GM12865 (cell line): ENCODE measurements at regions not wholly inside any gene's neighbourhood (a gene's known extent, or its start where the extent isn't known, plus 50 kb on each side); places are given as distances from the start of the nearest gene placed in this dataset.

Source experiments
- DNase-seq: peaks from one replicate; pipeline ENCODE4 v3.0.0; 2010; ENCODE audit warnings: low read depth
- H3K4me3 ChIP-seq: 2 replicates; pipeline ENCODE4 v1.5.1; 2011; ENCODE audit warnings: mild to moderate bottlenecking, low read depth, low read length, control low read depth
- CTCF ChIP-seq: IDR thresholded peaks from 2 replicates; pipeline ENCODE4 v1.5.1; 2011; ENCODE audit warnings: low read length, control low read depth, low read depth, inconsistent platforms; ENCODE audit not compliant: insufficient read depth; ENCODE audit errors: missing control alignments

GRCh38 chr14:37650356-37651037 is 55.1 kb downstream of the TTC6 start:
- no peak for DNase-seq
- TF ChIP-seq CTCF: no peak
- no peak overlapping the region for H3K4me3 ChIP-seq

- no peak for DNase-seq
- no peak overlapping the region for H3K4me3 ChIP-seq
- TF ChIP-seq CTCF: no peak
These were observed 56.6 kb downstream of the TTC6 start for GRCh38 chr14:37652042-37652441.

GRCh38 chr14:37655418-37655817 is 60.0 kb downstream of the TTC6 start:
- DNase-seq: no peak
- no peak overlapping the region for H3K4me3 ChIP-seq
- no peak for TF ChIP-seq CTCF

GRCh38 chr14:37658156-37658555 is 62.7 kb downstream of the TTC6 start:
- H3K4me3 ChIP-seq: no peak overlapping the region
- no peak for DNase-seq

GRCh38 chr14:37663498-37663897 is 68.1 kb downstream of the TTC6 start:
- no peak overlapping the region for H3K4me3 ChIP-seq
- no peak for DNase-seq
- no peak for TF ChIP-seq CTCF

More at GRCh38 chr14:37658156-37658555, 62.7 kb downstream of the TTC6 start:
- TF ChIP-seq CTCF: no peak

GRCh38 chr14:37665479-37665878 is 70.0 kb downstream of the TTC6 start:
- DNase-seq: no peak
- no peak for TF ChIP-seq CTCF
- no peak overlapping the region for H3K4me3 ChIP-seq

GRCh38 chr14:37665951-37666350 is 70.5 kb downstream of the TTC6 start:
- no peak for TF ChIP-seq CTCF
- H3K4me3 ChIP-seq: no peak overlapping the region
- no peak for DNase-seq
